KMS-11 (cell line): ENCODE measurements at regions not wholly inside any gene's neighbourhood (a gene's known extent, or its start where the extent isn't known, plus 50 kb on each side); places are given as distances from the start of the nearest gene placed in this dataset.

Source experiments
- H2AFZ ChIP-seq: fragments of 200-600 bp; sonication (generic); 2 replicates; pipeline ENCODE4 v1.6.1; 2016; ENCODE audit warnings: antibody characterized with exemption, mixed run types, low read depth
- H3K27ac ChIP-seq: fragments of 200-600 bp; sonication (generic); 2 replicates; pipeline ENCODE4 v1.6.1; 2016; ENCODE audit warnings: mild to moderate bottlenecking, mixed run types
- H3K27me3 ChIP-seq: fragments of 200-600 bp; sonication (generic); 2 replicates; pipeline ENCODE4 v1.6.1; 2017; ENCODE audit warnings: mild to moderate bottlenecking, low read depth, mixed run types, moderate library complexity; ENCODE audit not compliant: insufficient read depth
- H3K36me3 ChIP-seq: fragments of 200-600 bp; sonication (generic); 2 replicates; pipeline ENCODE4 v1.6.1; 2017; ENCODE audit warnings: mild to moderate bottlenecking, mixed run types; ENCODE audit not compliant: insufficient read depth
- H3K4me1 ChIP-seq: fragments of 200-600 bp; sonication (generic); 2 replicates; pipeline ENCODE4 v1.6.1; 2016; ENCODE audit warnings: mild to moderate bottlenecking, low read depth, mixed run types; ENCODE audit not compliant: poor library complexity, severe bottlenecking
- H3K4me2 ChIP-seq: fragments of 200-600 bp; sonication (generic); 2 replicates; pipeline ENCODE4 v1.7.0; 2016; ENCODE audit warnings: mild to moderate bottlenecking, mixed run types
- H3K4me3 ChIP-seq: fragments of 200-600 bp; sonication (generic); IDR thresholded peaks from 2 replicates; pipeline ENCODE4 v1.6.1; 2017; ENCODE audit warnings: low read depth, low read length, mixed read lengths; ENCODE audit not compliant: insufficient read depth
- H3K79me2 ChIP-seq: fragments of 200-600 bp; sonication (generic); 2 replicates; pipeline ENCODE4 v1.6.1; 2016; ENCODE audit warnings: low read depth, mixed run types; ENCODE audit not compliant: insufficient read depth
- H3K9ac ChIP-seq: fragments of 200-600 bp; sonication (generic); 2 replicates; pipeline ENCODE4 v1.6.1; 2016; ENCODE audit warnings: mild to moderate bottlenecking, mixed run types
- H4K20me1 ChIP-seq: fragments of 200-600 bp; sonication (generic); 2 replicates; pipeline ENCODE4 v1.6.1; 2016; ENCODE audit warnings: mild to moderate bottlenecking, mixed run types; ENCODE audit not compliant: insufficient read depth
- TF ChIP-seq, protein P1 (sequence below): fragments of 200-600 bp; sonication (generic); conservative IDR thresholded peaks from 2 replicates; pipeline ENCODE4 v1.6.1; 2017; ENCODE audit warnings: low read depth, mild to moderate bottlenecking, antibody characterized with exemption, low read length, moderate library complexity, mixed read lengths

- TF ChIP-seq, protein P1, sequence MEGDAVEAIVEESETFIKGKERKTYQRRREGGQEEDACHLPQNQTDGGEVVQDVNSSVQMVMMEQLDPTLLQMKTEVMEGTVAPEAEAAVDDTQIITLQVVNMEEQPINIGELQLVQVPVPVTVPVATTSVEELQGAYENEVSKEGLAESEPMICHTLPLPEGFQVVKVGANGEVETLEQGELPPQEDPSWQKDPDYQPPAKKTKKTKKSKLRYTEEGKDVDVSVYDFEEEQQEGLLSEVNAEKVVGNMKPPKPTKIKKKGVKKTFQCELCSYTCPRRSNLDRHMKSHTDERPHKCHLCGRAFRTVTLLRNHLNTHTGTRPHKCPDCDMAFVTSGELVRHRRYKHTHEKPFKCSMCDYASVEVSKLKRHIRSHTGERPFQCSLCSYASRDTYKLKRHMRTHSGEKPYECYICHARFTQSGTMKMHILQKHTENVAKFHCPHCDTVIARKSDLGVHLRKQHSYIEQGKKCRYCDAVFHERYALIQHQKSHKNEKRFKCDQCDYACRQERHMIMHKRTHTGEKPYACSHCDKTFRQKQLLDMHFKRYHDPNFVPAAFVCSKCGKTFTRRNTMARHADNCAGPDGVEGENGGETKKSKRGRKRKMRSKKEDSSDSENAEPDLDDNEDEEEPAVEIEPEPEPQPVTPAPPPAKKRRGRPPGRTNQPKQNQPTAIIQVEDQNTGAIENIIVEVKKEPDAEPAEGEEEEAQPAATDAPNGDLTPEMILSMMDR, result no peak
- Histone ChIP-seq H2AFZ (peak overlapping the region; percentile 22; the same call in 1 of the 2 replicates), H3K27me3 (no peaks in the 10 kb centered on the region), H3K36me3 (no peaks in the 10 kb centered on the region), H3K9ac (peak overlapping the region; percentile 18; the same call in 1 of the 2 replicates), H3K27ac (peak overlapping the region; percentile 95), H3K4me1 (peaks cover 55% of the 10 kb centered on the region), H3K4me2 (peak overlapping the region; percentile 71), H4K20me1 (no peaks in the 10 kb centered on the region), H3K4me3 (no peak overlapping the region), H3K79me2 (no peaks in the 10 kb centered on the region)
Observed at GRCh38 chrX:116010939-116011338, 159.6 kb upstream of the AGTR2 start.

DNA sequence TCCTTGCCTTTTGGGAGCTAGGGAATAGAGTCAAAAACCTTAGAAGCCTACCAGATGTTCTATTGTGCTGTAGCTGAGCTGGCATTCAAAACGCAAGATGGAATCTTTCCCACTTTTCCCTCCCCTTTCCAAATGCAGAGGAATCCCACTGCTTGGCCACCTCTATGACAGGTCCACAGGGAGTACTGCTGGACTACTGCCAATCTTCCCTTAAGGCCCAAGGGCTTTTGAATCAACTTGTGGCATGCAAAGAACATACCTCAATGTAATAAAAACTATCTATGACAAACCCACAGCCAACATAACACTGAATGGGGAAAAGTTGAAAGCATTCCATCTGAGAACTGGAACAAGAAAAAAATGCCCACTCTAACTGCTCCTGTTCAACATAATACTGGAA is 139.2 kb upstream of the AGTR2 start:
- Histone ChIP-seq H3K4me2 (no peak overlapping the region), H4K20me1 (no peaks in the 10 kb centered on the region), H3K36me3 (no peaks in the 10 kb centered on the region), H2AFZ (no peak overlapping the region), H3K79me2 (no peaks in the 10 kb centered on the region), H3K9ac (no peak overlapping the region), H3K27me3 (no peaks in the 10 kb centered on the region), H3K4me1 (no peaks in the 10 kb centered on the region), H3K27ac (no peak overlapping the region), H3K4me3 (no peak overlapping the region)
- TF ChIP-seq, protein P1, result no peak
